HG03521 (cell line): ENCODE measurements at regions not wholly inside any gene's neighbourhood (a gene's known extent, or its start where the extent isn't known, plus 50 kb on each side); places are given as distances from the start of the nearest gene placed in this dataset.
"Not testable (repeated sequence)": the region's sequence is repeated elsewhere in the genome, so short reads cannot be mapped to it uniquely, and the experiment has no call there.

ENCODE experiments used
- ATAC-seq: cut with Tn5 transposase; IDR thresholded peaks from one replicate; pipeline ENCODE4 v1.9.1; 2021; ENCODE audit warnings: mild to moderate bottlenecking, moderate library complexity; ENCODE audit not compliant: unreplicated experiment

DNA sequence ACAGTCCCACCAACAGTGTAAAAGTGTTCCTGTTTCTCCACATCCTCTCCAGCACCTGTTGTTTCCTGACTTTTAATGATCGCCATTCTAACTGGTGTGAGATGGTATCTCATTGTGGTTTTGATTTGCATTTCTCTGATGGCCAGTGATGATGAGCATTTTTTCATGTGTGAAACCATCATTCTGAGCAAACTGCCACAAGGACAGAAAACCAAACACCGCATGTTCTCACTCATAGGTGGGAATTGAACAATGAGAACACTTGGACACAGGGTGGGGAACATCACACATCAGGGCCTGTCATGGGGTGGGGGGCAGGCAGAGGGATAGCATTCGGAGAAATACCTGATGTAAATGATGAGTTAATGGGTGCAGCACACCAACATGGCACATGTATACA is 240.8 kb downstream of the FAT3 start:
- not testable (repeated sequence) for ATAC-seq

DNA sequence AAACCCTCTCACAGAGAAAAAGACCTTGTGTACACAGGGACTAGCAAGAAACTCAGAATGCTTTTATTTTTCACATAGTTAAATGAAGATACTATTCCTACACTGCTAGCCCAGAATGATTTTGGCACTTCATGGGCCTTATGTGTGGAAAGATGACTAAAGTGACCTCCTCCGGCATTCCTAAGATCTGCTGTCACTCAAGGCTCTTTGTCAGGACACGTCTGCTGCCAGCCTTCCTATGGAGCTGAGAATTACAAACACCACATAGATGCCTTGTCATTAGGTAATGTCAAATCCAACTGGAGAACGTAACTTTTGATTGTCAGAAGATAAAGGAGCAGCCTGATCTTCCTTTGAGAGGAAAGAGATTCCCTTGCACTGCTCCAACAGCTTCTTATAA is 249.1 kb downstream of the FAT3 start:
- ATAC-seq, result no peak

GRCh38 chr11:92475316-92475715 is 250.7 kb downstream of the FAT3 start:
- no peak for ATAC-seq

DNA sequence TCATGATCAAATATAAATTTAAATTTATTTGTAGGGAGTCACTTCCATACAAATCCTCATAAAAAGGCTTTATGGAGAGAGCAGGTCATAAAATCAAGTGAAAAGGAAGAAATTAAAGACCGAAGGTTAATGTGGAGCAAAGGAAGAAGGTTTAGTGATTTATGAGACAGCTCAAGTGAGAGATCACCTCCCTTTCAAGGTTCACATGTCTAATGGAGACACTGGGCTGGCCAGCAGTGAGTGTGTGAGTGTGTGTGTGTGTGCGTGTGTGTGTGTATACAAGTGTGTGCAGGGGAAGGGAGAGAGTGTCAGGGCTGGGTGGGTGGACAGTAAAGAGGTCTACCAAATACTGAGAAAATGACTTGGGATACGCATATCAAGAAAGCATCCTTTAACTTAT is 251.2 kb downstream of the FAT3 start:
- ATAC-seq, result no peak

- ATAC-seq, result no peak
These were observed 253.1 kb downstream of the FAT3 start for GRCh38 chr11:92477686-92478085.

GRCh38 chr11:92480499-92480898 is 255.9 kb downstream of the FAT3 start:
- no peak for ATAC-seq

DNA sequence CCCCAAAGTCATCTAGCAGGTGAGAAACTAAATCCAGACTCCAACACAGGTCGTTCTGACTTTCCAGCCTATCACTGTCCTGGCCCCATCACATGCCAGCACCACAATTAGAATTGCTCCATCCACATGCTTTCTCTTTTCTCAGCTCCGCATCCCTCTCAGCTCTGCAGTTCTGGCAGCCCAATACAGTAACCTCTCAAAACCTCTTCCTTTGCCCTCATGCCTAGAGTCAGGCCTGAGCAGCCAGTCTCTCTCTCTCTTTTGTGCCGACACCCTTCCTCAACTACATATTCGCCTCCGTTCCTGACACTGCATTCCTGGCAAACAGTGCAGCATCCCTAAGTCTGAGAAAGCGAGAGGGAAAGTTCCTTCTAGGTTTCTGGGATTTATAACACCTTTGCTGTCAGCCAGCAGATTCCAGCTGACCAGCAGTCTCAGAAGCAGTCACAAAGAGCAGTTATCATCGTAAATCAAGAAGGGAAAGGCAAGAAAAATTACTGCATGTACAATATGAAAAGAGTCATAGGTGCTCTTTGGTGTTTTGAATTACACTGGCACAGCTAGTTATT is 258.0 kb downstream of the FAT3 start:
- ATAC-seq, result no peak

DNA sequence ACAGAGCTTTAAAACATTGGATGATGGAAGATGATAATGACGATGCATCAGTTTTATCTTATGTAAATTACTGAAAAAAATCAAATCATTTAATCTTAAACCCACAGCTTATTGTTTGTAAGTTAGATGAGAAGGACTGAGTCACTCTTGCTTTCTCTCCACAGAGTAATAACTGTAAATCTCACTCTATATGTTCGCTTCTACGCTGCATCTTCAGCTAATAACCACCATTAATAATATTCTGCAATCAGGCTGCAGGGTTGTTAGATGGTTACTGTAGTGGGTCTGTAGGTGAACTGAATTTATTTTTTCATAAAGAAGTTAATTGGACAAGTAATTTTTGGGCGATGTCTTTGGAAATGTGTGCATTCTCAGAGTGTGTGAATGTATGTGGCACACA is 260.0 kb downstream of the FAT3 start:
- ATAC-seq, result no peak

DNA sequence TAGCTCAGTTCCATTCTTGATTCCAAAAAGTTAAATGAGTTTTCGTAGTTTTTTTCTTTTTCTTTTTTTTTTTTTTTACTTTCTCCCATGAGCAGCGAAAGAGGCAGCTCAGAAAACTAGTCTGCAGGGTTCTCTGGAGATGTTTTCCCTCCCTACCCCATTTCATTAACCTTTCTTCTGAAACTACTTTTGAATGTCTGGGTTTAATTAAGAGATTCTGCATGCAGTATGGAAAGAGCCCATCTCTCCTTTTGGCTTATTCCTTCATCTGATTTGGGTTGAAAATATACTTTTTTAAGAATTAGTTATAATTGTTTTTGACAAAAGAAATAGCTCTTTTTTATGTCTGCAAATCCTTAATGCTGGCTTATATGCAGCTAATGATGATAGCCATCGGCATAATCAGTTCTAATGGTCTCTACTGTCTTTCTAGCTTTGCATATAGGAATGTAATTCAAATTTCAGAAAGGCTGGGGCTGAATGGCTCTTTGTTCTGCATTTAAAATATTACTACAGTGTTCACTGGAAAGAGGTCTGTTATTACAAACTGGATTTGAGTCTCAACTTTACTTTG is 265.3 kb downstream of the FAT3 start:
- ATAC-seq, result no peak

DNA sequence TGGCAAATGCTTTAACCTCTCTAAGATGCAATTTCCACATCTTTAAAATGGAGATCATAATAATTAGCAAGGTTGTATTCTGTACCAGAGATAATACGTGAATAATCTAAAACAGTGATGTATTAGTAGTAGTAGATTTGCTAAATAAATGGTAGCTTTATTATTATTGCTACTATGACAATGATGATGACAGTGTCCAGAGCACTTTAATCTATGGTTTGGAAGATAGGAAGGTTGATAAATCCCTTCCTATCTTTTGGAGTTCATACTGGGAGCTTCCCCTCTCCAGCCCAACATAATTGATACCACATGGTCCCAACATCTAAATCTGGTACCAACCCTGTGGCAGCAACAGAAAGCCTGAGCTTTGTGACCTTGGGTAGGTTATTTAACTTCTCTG is 267.8 kb downstream of the FAT3 start:
- ATAC-seq, result no peak

DNA sequence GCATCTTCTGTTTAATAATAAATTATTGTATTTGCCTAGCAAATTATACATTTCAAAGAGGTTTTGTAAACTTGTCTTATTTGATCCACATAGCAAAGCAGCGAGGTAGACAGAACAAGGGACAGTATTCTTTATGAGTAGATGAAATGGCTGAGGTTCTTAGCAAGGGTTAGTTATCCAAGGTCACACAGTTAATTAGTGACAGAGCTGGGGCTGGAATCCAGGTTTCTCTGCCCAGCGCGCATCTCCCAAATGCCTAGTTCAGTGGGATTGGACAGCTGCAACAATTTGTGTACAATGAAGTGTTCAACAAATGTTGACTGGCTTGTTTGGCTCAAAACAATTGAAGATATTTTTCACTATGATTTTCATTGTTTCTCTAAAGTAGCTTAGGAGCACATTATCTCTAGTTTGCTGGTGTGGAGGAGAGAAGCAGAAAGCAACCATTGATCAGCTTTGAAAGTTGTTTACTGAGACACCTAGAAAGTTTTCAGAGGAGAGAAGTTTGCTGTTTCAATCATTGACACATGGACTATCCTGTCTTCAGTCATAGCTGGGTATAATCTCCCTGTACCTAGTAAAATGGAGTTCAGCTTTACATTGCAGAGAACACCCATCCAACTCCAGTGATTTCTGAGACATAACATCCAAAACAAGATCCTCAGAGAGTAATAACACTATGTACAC is 270.6 kb downstream of the FAT3 start:
- ATAC-seq, result no peak

- ATAC-seq, result no peak
These were observed 275.8 kb downstream of the FAT3 start for GRCh38 chr11:92500453-92500852.

DNA sequence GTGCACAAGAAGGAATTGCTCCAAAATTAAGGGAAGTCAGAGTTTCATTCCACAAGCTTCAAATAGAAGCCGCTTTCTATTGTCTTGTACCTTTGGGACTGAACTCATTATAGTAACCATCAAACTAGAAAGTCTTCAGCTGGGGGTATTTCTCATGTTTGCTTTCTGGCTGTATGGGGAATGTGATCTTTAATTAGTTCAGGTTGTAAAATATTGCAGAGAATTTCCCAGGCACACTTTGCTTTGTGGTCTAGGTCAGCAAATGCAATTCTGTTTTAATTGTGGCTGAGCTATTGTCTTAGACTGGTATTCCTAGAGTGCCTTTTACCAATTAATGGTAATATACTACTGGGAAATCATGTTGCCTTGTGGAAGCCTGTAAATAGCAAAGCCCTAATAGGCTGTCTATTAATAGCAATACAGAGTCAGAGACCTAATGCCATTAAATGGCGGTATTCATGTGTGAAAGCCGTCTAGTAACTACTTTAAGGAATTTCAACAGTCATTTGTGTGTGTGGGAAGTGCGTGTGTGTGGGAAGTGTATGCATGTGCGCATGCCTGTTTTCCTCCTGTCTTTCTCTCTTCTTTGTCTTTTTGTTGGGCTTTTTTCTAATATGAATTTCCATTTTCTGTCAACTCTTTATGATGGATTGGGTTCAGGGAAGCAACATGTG is 276.6 kb downstream of the FAT3 start:
- no peak for ATAC-seq

DNA sequence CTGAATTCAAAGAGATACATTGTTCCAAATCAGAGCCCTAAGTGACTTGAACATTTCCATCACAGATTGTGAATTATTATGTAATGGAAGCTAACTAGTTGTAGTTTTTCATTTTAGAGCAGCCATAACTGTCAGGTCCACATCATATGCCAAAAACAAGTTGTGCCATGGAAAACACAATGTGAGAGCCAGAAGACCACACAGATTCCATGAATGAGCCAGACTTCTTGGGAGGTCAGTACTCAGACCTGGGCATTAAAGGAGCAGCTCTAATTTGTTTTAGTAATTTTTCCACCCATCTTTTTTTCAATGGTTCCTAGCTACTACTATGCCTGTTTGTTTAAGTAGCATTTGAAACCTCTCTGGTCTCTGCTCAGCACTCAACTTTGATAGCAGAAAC is 279.4 kb downstream of the FAT3 start:
- ATAC-seq, result no peak

- ATAC-seq, result no peak
These were observed 279.9 kb downstream of the FAT3 start for GRCh38 chr11:92504534-92504933.

- ATAC-seq, result no peak
These were observed 281.1 kb downstream of the FAT3 start for GRCh38 chr11:92505689-92506088.

DNA sequence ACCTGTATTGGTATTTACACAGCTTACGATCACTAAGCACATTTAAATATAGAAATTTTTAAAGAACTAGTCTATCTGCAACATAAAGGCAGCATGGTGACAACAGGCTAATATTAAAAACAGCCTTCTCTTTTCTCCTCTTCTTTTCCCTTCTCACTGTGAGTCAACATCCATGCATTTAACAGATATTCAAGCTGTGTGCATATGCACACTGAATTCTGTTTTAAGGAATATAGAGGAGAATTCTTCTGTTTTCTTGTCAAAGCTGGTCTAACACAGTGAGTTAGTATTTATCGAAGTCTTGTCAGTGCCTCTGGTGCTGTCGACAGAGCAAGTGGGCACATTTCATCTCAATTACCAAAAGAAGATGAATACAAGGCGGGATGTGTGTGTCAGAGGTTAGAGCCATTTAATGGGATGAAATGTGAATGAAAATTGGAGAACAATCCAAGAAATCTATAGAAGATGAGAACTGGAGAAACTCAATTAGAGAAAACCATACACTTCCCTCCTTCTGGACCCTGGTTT is 282.3 kb downstream of the FAT3 start:
- ATAC-seq, result no peak

- ATAC-seq, result no peak
These were observed 286.0 kb downstream of the FAT3 start for GRCh38 chr11:92510591-92510990.

DNA sequence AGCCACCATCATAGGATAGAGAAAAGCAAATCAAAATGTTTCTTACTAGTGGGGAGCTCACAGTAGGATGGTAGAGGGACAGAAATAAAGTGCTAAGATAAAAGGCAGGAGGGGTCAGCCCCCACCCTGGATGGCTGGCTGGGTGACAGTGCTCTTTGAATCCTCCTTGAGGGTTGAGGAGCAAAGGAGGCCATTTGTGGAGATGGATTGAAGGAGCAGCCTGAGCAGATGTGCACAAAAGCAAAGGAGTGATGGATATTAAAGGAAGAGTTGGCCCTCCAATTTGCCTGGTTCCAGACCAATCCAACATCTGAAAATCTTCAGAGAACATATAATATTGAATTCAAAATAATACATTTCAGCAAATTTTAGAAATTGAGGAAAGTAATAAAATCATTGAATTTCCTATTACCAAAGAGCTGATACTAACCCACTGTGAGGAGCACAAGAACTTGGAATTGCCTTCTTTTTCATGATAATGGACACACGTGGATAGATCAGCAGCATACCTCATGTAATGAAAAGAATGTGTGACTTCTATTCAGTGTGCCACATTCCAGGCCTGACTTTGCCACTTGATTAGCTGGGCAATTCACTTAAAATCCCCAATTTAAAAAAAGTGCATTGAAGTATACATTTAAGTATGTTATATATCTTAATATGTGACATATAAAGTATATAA is 287.0 kb downstream of the FAT3 start:
- ATAC-seq, result no peak

DNA sequence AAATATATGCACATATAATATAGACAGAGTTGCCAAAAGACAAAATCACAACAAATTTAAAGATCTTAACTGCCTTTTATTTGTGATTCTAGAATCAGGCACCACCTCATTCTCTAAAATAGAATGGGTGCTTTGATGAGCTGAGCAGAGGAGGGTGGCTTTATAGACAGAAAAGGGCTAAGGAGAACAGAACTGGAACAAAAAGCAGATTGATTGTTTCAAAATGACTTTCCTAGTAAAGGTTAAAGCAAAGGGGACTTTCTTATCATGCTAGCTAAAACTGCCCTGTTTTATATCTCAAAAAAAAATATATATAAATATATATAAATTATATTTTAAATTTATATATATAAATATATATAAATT is 287.6 kb downstream of the FAT3 start:
- no peak for ATAC-seq

GRCh38 chr11:92523611-92524010 is 299.0 kb downstream of the FAT3 start:
- no peak for ATAC-seq
